IMR-90 (cell line): ENCODE measurements at regions not wholly inside any gene's neighbourhood (a gene's known extent, or its start where the extent isn't known, plus 50 kb on each side); places are given as distances from the start of the nearest gene placed in this dataset.

Experiments used
- ATAC-seq: fragments of 200-7000 bp; cut with Tn5 transposase; 2 replicates; pipeline ENCODE4 v1.9.1; 2020; ENCODE audit warnings: low read depth, mild to moderate bottlenecking, moderate library complexity
- BruUV-seq: library from RNA; stranded (reverse); fragments of 400-500 nt; replicated peaks from 2 replicates; lab custom pipeline; 2021; lab: Mats Ljungman, UMichigan
- CTCF ChIA-PET: fragments of 300-600 bp; formaldehyde crosslinking; extraction: SDS; loops from one replicate; lab custom pipeline; 2021; ENCODE audit warnings: antibody characterized with exemption; lab: Yijun Ruan, JAX
- POLR2A ChIA-PET: fragments of 300-600 bp; sonication (Branson Sonifier 250); formaldehyde crosslinking; loops from one replicate; lab custom pipeline; 2022; ENCODE audit warnings: antibody characterized with exemption; ENCODE audit not compliant: unreplicated experiment; lab: Charles Lee
- DNase-seq: peaks from one replicate; pipeline ENCODE4 v3.0.0; 2013
- H2AFZ ChIP-seq: replicated peaks from 2 replicates; pipeline ENCODE3; 2013; ENCODE audit warnings: low read length, mild to moderate bottlenecking; ENCODE audit not compliant: poor library complexity
- H2AK5ac ChIP-seq: 2 replicates; pipeline ENCODE4 v1.6.1; 2013; ENCODE audit warnings: low read depth, low read length, inconsistent platforms
- H2AK9ac ChIP-seq: replicated peaks from 2 replicates; pipeline ENCODE3; 2013; ENCODE audit warnings: mild to moderate bottlenecking, low read depth, low read length, moderate library complexity; ENCODE audit not compliant: poor library complexity
- H2BK120ac ChIP-seq: 2 replicates; pipeline ENCODE4 v1.6.1; 2013; ENCODE audit warnings: low read depth, low read length, inconsistent platforms
- H2BK15ac ChIP-seq: 3 replicates; pipeline ENCODE4 v1.6.1; 2013; ENCODE audit warnings: low read depth, low read length, inconsistent platforms
- H2BK20ac ChIP-seq: 2 replicates; pipeline ENCODE4 v1.6.1; 2013; ENCODE audit warnings: low read depth, mild to moderate bottlenecking, inconsistent platforms, low read length, moderate library complexity
- H2BK5ac ChIP-seq: 2 replicates; pipeline ENCODE4 v1.6.1; 2013; ENCODE audit warnings: mild to moderate bottlenecking, low read depth, low read length, inconsistent platforms; ENCODE audit not compliant: poor library complexity, severe bottlenecking
- H3K14ac ChIP-seq: replicated peaks from 2 replicates; pipeline ENCODE4 v1.6.1; 2013; ENCODE audit warnings: low read depth, low read length, inconsistent platforms
- H3K18ac ChIP-seq: 2 replicates; pipeline ENCODE4 v1.6.1; 2013; ENCODE audit warnings: low read depth, low read length, control low read depth
- H3K23ac ChIP-seq: 2 replicates; pipeline ENCODE4 v1.6.1; 2013; ENCODE audit warnings: low read depth, low read length, inconsistent platforms
- H3K27ac ChIP-seq: 2 replicates; pipeline ENCODE4 v1.5.1; 2013; ENCODE audit warnings: mild to moderate bottlenecking, control low read depth, low read length; ENCODE audit not compliant: insufficient read depth
- H3K27me3 ChIP-seq: 2 replicates; pipeline ENCODE4 v1.6.1; 2013; ENCODE audit warnings: low read length; ENCODE audit not compliant: control insufficient read depth, insufficient read depth
- H3K36me3 ChIP-seq: 2 replicates; pipeline ENCODE4 v1.6.1; 2013; ENCODE audit warnings: low read length, mixed read lengths; ENCODE audit not compliant: control insufficient read depth, insufficient read depth
- H3K4ac ChIP-seq: 2 replicates; pipeline ENCODE4 v1.6.1; 2013; ENCODE audit warnings: low read depth, low read length, inconsistent platforms
- H3K4me1 ChIP-seq: 2 replicates; pipeline ENCODE4 v1.6.1; 2013; ENCODE audit warnings: low read length, mixed read lengths; ENCODE audit not compliant: control insufficient read depth, insufficient read depth
- H3K4me2 ChIP-seq: 2 replicates; pipeline ENCODE4 v1.6.1; 2013; ENCODE audit warnings: low read depth, mild to moderate bottlenecking, control low read depth, low read length, moderate library complexity
- H3K4me3 ChIP-seq: 2 replicates; pipeline ENCODE4 v1.5.1; 2013; ENCODE audit warnings: low read depth, mild to moderate bottlenecking, control low read depth, low read length, moderate library complexity; ENCODE audit not compliant: insufficient read depth
- H3K56ac ChIP-seq: 2 replicates; pipeline ENCODE4 v1.6.1; 2013; ENCODE audit warnings: low read length, inconsistent platforms; ENCODE audit not compliant: insufficient read depth; ENCODE audit errors: extremely low read depth
- H3K79me1 ChIP-seq, 2 experiments: 2 replicates each; pipeline ENCODE4 v1.6.1; 2013; ENCODE audit warnings: low read length in 2 of 2, inconsistent platforms in 1 of 2, low read depth in 1 of 2
- H3K9ac ChIP-seq: 2 replicates; pipeline ENCODE4 v1.6.1; 2013; ENCODE audit warnings: low read depth, low read length, control low read depth
- H3K9me1 ChIP-seq: 2 replicates; pipeline ENCODE4 v1.6.1; 2013; ENCODE audit warnings: low read length, inconsistent platforms; ENCODE audit not compliant: insufficient read depth
- H3K9me3 ChIP-seq: 2 replicates; pipeline ENCODE4 v1.6.1; 2013; ENCODE audit warnings: low read length; ENCODE audit not compliant: control insufficient read depth, insufficient read depth
- H4K20me1 ChIP-seq: 2 replicates; pipeline ENCODE4 v1.6.1; 2013; ENCODE audit warnings: low read length, inconsistent platforms; ENCODE audit not compliant: insufficient read depth
- H4K5ac ChIP-seq: 2 replicates; pipeline ENCODE4 v1.6.1; 2013; ENCODE audit warnings: mild to moderate bottlenecking, low read depth, low read length, control low read depth
- H4K8ac ChIP-seq, 2 experiments: 2 replicates each; pipeline ENCODE4 v1.6.1; 2013; ENCODE audit warnings: low read depth in 2 of 2, low read length in 2 of 2, control low read depth in 1 of 2, inconsistent platforms in 1 of 2
- H4K91ac ChIP-seq: 2 replicates; pipeline ENCODE4 v1.6.1; 2013; ENCODE audit warnings: low read depth, low read length, inconsistent platforms; ENCODE audit not compliant: insufficient read depth
- BHLHE40 ChIP-seq: fragments of 150-350 bp; IDR thresholded peaks from 2 replicates; pipeline ENCODE4 v1.6.1; 2016; ENCODE audit warnings: mild to moderate bottlenecking, low read depth, low read length
- CEBPB ChIP-seq: IDR thresholded peaks from 2 replicates; pipeline ENCODE4 v1.6.1; 2012; ENCODE audit warnings: low read depth, low read length, improper control_type of control experiment
- CHD1 ChIP-seq: IDR thresholded peaks from 2 replicates; pipeline ENCODE4 v1.6.1; 2012; ENCODE audit warnings: low read depth, low read length, improper control_type of control experiment
- CTCF ChIP-seq: conservative IDR thresholded peaks from 2 replicates; pipeline ENCODE4 v1.5.1; 2012; ENCODE audit warnings: mild to moderate bottlenecking, low read depth, low read length, improper control_type of control experiment
- ELK1 ChIP-seq: fragments of 150-350 bp; IDR thresholded peaks from 2 replicates; pipeline ENCODE4 v1.6.1; 2016; ENCODE audit warnings: low read depth, mild to moderate bottlenecking, low read length, moderate library complexity, borderline replicate concordance
- FOS ChIP-seq: fragments of 150-350 bp; IDR thresholded peaks from 2 replicates; pipeline ENCODE4 v1.6.1; 2016; ENCODE audit warnings: low read depth, low read length
- MAFK ChIP-seq: IDR thresholded peaks from 2 replicates; pipeline ENCODE4 v1.6.1; 2012; ENCODE audit warnings: low read depth, low read length, improper control_type of control experiment
- MAZ ChIP-seq: IDR thresholded peaks from 2 replicates; pipeline ENCODE4 v1.6.1; 2012; ENCODE audit warnings: low read depth, mild to moderate bottlenecking, low read length, improper control_type of control experiment, moderate library complexity, borderline replicate concordance
- MXI1 ChIP-seq: IDR thresholded peaks from 2 replicates; pipeline ENCODE4 v1.6.1; 2012; ENCODE audit warnings: low read depth, mild to moderate bottlenecking, low read length, moderate library complexity, borderline replicate concordance
- NFE2L2 ChIP-seq: fragments of 150-350 bp; IDR thresholded peaks from 2 replicates; pipeline ENCODE4 v1.6.1; 2016; ENCODE audit warnings: low read depth, mild to moderate bottlenecking, low read length
- POLR2A ChIP-seq: IDR thresholded peaks from 2 replicates; pipeline ENCODE4 v1.6.1; 2012; ENCODE audit warnings: mild to moderate bottlenecking, low read depth, low read length
- RAD21 ChIP-seq: IDR thresholded peaks from 2 replicates; pipeline ENCODE4 v1.6.1; 2012; ENCODE audit warnings: low read length, improper control_type of control experiment
- RCOR1 ChIP-seq: IDR thresholded peaks from 2 replicates; pipeline ENCODE4 v1.6.1; 2012; ENCODE audit warnings: mild to moderate bottlenecking, low read length, improper control_type of control experiment; ENCODE audit not compliant: insufficient replicate concordance
- RFX5 ChIP-seq: IDR thresholded peaks from 2 replicates; pipeline ENCODE4 v1.8.0; 2012; ENCODE audit warnings: low read depth, mild to moderate bottlenecking, low read length, moderate library complexity
- SMC3 ChIP-seq: fragments of 150-350 bp; IDR thresholded peaks from 2 replicates; pipeline ENCODE4 v1.6.1; 2016; ENCODE audit warnings: low read depth, mild to moderate bottlenecking, antibody characterized with exemption, low read length, moderate library complexity
- USF2 ChIP-seq: fragments of 150-350 bp; IDR thresholded peaks from 2 replicates; pipeline ENCODE4 v1.6.1; 2017; ENCODE audit warnings: mild to moderate bottlenecking, antibody characterized with exemption, low read length, low read depth
- WGBS, 2 experiments: methylation state at CpG; one replicate each; pipeline versions ENCODE4 v1.1.5 to v1.1.7; 2013; ENCODE audit warnings: missing lambda C conversion rate in 2 of 2; ENCODE audit not compliant: insufficient read length in 1 of 2; ENCODE audit errors: extremely low coverage in 2 of 2; 5-methylcytosine and 5-hydroxymethylcytosine counted together
- dilution Hi-C: fragments of 300-500 bp; cut with HindIII; formaldehyde crosslinking; loops from one replicate; pipeline ENCODE4 v1.14.3; 2018; ENCODE audit warnings: low sequenced_read_pairs; ENCODE audit not compliant: unreplicated experiment
- in situ Hi-C: fragments of 300-500 bp; cut with MboI; formaldehyde crosslinking; loops from 3 replicates; pipeline ENCODE4 v1.14.3; 2019; ENCODE audit warnings: low sequenced_read_pairs, inconsistent platforms, mixed read lengths
- intact Hi-C: fragments of 100-400 bp; cut with micrococcal nuclease; formaldehyde crosslinking; loops from 2 replicates; pipeline ENCODE4 v1.10.0; 2022

GRCh38 chr2:238563551-238563950 lies 136.8 kb downstream of the ASB1 start:
- H2AK5ac ChIP-seq = no peak overlapping the region
- ChIA-PET CTCF (no interaction called here), POLR2A (no interaction called here)
- ATAC-seq = no peak
- no peaks in the 10 kb centered on the region for H3K79me1 ChIP-seq
- H2AK9ac ChIP-seq = no peak overlapping the region
- intact Hi-C loops (no loop called here), in situ Hi-C loops (no loop called here), dilution Hi-C loops (no loop called here)
- H3K4ac ChIP-seq = no peak overlapping the region
- no peak overlapping the region for H2AFZ ChIP-seq
- no peak overlapping the region for H4K8ac ChIP-seq
- no peak overlapping the region for H2BK15ac ChIP-seq
- no peaks in the 10 kb centered on the region for H3K36me3 ChIP-seq
- H3K9ac ChIP-seq = no peak overlapping the region
- H4K20me1 ChIP-seq = no peaks in the 10 kb centered on the region
- peaks cover 20% of the 10 kb centered on the region for H3K27me3 ChIP-seq
- no peak overlapping the region for H3K27ac ChIP-seq
- no TSS peak for BruUV-seq
- H3K18ac ChIP-seq = no peak overlapping the region
- H3K4me2 ChIP-seq = no peak overlapping the region
- no peaks in the 10 kb centered on the region; the same call in 1 of the 2 replicates for H3K4me1 ChIP-seq
- TF ChIP-seq RAD21 (no peak), FOS (no peak), NFE2L2 (no peak), CEBPB (no peak), RFX5 (no peak), POLR2A (no peak), CHD1 (no peak), BHLHE40 (no peak), USF2 (no peak), SMC3 (no peak), MAFK (no peak), RCOR1 (no peak), MAZ (no peak), CTCF (no peak), MXI1 (no peak), ELK1 (no peak)
- no peaks in the 10 kb centered on the region for H3K9me3 ChIP-seq
- no peak for DNase-seq
- H4K91ac ChIP-seq = no peak overlapping the region
- H4K5ac ChIP-seq = no peak overlapping the region
- no peaks in the 10 kb centered on the region for H3K9me1 ChIP-seq
- no peak overlapping the region for H3K4me3 ChIP-seq
- H3K23ac ChIP-seq = no peak overlapping the region
- no peak overlapping the region for H2BK20ac ChIP-seq
- no peak overlapping the region for H3K14ac ChIP-seq
- H2BK120ac ChIP-seq = no peak overlapping the region
- WGBS, 2 experiments = no CpG with 5 or more reads among the region's 10 CpGs
- H2BK5ac ChIP-seq = no peak overlapping the region
- H3K56ac ChIP-seq = no peak overlapping the region
